Stimulated activated naive CD4-positive, alpha-beta T cell treated with Interleukin-2 at 50 U/mL for 16 hours (primary cell): ENCODE measurements at regions not wholly inside any gene's neighbourhood (a gene's known extent, or its start where the extent isn't known, plus 50 kb on each side); places are given as distances from the start of the nearest gene placed in this dataset.

ENCODE experiments used
- DNase-seq: peaks from one replicate; lab custom pipeline; 2025; lab: John Stamatoyannopoulos, UW

- no peak for DNase-seq
Observed at GRCh38 chr4:178056996-178057395, 614.8 kb upstream of the AGA start.

- DNase-seq = no peak
Observed at GRCh38 chr4:178063568-178063967, 621.3 kb upstream of the AGA start.

- no peak for DNase-seq
Observed at GRCh38 chr4:178066338-178066941, 624.2 kb upstream of the AGA start.

DNA sequence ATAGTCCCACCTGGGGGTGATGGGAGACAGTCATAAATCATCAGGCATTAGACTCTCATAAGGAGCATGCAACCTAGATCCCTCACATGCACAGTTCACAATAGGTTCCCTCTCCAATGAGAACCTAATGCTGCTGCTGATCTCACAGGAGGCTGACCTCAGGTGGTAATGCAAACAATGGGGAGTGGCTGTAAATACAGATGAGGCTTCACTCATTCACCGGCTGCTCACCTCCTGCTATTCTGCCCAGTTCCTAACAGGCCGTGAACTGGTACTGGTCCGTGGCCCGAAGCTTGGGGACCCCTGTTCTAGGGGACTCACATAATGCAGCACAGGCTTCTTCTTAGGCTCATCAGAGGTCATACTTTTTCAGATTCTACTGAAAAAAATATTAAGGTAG lies 625.9 kb upstream of the AGA start:
- no peak for DNase-seq

- DNase-seq = no peak
Observed at GRCh38 chr4:178070163-178070562, 627.9 kb upstream of the AGA start.

GRCh38 chr4:178080312-178080711 lies 638.1 kb upstream of the AGA start:
- no peak for DNase-seq

GRCh38 chr4:178081176-178081575 lies 638.9 kb upstream of the AGA start:
- no peak for DNase-seq

DNA sequence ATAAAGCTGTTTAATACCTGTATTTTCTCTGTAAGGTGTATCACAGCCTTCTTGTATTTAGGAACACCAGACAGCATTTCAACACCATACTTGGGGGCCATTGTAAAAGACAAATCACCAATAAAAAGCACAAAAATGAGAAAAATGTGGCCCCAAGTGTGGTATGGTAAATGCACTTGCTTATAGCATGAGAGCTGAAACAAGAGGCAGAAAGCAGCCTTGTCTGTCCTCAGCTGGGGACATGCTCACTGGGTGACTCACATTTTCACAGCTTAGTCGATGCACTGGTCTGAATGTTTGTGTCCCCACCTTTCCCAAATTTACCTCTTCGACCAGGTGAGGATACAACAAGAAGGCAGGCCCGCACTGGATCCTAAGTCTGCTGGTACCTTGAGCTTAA lies 639.7 kb upstream of the AGA start:
- DNase-seq = no peak

GRCh38 chr4:178082906-178083305 lies 640.7 kb upstream of the AGA start:
- DNase-seq = no peak

DNA sequence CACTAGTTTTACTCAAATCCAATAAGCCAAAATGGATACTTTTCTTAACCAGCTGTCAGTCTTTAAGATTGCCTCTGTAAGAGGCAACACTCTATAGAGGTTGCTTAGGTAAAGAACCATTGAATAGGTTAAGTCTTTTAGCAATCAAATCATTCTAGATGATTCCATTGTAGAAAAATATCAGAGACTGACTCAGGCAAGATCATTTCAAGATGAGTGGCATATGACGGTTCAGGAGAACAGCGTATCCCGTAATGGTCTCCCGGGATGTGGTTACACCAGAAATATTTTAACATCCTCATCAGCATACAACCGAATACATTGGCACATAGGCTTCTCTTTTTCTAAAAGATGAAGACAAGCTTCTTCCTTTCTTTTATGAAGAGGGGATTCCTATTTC lies 641.7 kb upstream of the AGA start:
- DNase-seq = no peak

GRCh38 chr4:178086320-178086719 lies 644.1 kb upstream of the AGA start:
- no peak for DNase-seq

GRCh38 chr4:178090640-178091411 lies 648.6 kb upstream of the AGA start:
- no peak for DNase-seq

DNA sequence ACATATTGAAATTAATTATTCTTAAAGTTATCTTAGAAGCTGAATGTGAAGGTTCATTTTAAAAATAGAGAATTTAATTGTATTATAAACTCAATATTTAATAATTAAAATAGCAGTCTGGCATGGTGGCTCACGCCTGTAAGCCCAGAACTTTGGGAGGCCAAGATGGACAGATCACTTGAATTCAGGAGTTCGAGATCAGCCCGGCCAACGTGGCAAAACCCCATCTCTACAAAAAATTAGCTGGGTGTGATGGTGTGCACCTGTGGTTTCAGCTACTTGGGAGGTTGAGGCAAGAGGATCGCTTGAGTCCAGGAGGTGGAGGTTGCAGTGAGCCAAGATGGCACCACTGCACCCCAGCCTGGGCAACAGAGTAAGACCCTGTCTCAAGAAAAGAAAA lies 659.9 kb upstream of the AGA start:
- no peak for DNase-seq

DNA sequence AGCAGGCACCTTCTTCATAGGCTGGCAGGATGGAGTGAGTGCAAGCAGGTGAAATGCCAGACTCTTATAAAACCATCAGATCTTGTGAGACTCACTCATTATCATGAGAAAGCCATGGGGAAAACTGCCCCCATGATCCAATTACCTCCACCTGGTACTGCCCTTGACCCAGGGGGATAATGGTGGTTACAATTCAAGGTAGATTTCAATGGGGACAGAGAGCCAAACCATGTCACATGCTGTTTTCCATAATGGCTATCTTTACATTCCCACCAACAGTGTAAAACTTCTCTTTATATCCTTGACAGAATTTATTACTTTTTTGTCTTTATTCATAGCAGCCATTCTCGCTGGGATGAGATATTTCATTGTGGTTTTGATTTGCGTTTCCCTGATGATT lies 663.0 kb upstream of the AGA start:
- DNase-seq = no peak

- no peak for DNase-seq
Observed at GRCh38 chr4:178136736-178137345, 694.6 kb upstream of the AGA start.

GRCh38 chr4:178137732-178138471 lies 695.7 kb upstream of the AGA start:
- DNase-seq = no peak

- no peak for DNase-seq
Observed at GRCh38 chr4:178138491-178138890, 696.3 kb upstream of the AGA start.

DNA sequence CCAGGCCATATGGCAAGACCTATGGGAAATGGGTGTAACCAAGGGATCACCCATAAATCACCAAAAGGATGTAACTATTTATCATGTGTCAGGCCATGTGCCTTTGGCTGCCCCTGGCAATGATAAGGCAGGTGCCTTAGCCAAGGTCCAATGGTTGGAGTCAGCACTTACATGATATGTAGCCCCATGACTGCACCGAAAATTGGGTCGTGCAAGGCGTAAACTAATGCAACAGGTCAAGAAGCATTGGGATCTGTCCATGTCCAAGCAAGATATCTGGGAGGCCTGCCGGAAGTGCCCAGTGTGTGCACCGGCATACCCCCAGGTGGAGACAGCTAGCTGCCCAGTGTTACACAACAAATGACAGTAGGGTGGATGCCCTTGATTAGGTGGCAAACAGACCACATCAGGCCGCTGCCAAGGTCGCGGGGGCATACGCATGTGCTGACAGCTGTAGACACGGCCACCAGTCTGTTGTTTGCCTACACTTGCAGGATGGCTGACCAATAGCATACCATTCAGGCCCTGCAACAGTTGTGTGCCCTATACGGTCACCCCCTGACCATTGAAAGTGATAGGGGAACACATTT lies 698.2 kb upstream of the AGA start:
- no peak for DNase-seq

DNA sequence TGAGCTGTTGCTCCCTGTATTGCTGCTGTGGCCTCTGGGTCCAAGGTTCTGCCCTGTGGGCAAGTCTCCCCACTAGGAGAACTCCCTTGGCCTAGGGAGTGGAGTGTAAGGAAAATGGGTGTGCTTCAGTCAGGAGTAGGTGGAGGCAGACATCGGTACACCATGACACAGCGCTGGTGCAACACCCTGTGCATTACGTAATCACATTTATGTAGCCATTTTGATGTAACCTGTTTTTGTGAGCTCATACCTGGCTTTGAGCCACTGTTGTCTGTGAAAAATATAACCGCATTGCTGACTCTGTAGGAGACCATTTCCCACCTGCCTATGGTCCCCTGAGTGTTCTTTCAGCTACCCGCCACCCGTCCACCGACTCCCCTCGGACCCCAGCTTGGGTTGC lies 700.5 kb upstream of the AGA start:
- DNase-seq = no peak

GRCh38 chr4:178148106-178148505 lies 705.9 kb upstream of the AGA start:
- DNase-seq = no peak

GRCh38 chr4:178165251-178165950 lies 723.2 kb upstream of the AGA start:
- no peak for DNase-seq

DNA sequence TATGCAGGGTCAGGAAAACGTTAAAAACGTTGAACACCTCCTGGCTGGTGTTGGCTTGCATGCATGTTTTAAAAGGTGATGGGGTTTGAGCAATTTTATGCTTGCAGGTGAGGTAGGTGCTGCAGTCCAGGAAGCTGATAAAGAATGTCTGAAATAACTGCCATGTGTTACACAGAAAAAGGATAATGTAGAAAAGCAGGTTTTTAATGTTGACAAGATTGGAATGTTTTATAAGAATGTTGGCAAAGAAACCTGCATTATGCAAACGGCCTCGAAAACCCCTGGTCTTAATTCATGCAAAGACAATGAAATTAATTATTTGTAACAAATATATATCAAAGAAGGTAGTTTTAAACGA lies 723.7 kb upstream of the AGA start:
- DNase-seq = no peak
